IMR-90 (cell line): ENCODE measurements at regions not wholly inside any gene's neighbourhood (a gene's known extent, or its start where the extent isn't known, plus 50 kb on each side); places are given as distances from the start of the nearest gene placed in this dataset.

ENCODE experiments used
- CEBPB ChIP-seq: IDR thresholded peaks from 2 replicates; pipeline ENCODE4 v1.6.1; 2012; ENCODE audit warnings: low read depth, low read length, improper control_type of control experiment
- CTCF ChIP-seq: conservative IDR thresholded peaks from 2 replicates; pipeline ENCODE4 v1.5.1; 2012; ENCODE audit warnings: mild to moderate bottlenecking, low read depth, low read length, improper control_type of control experiment
- ELK1 ChIP-seq: fragments of 150-350 bp; IDR thresholded peaks from 2 replicates; pipeline ENCODE4 v1.6.1; 2016; ENCODE audit warnings: low read depth, mild to moderate bottlenecking, low read length, moderate library complexity, borderline replicate concordance
- MXI1 ChIP-seq: IDR thresholded peaks from 2 replicates; pipeline ENCODE4 v1.6.1; 2012; ENCODE audit warnings: low read depth, mild to moderate bottlenecking, low read length, moderate library complexity, borderline replicate concordance
- POLR2A ChIP-seq: IDR thresholded peaks from 2 replicates; pipeline ENCODE4 v1.6.1; 2012; ENCODE audit warnings: mild to moderate bottlenecking, low read depth, low read length
- RAD21 ChIP-seq: IDR thresholded peaks from 2 replicates; pipeline ENCODE4 v1.6.1; 2012; ENCODE audit warnings: low read length, improper control_type of control experiment
- RCOR1 ChIP-seq: IDR thresholded peaks from 2 replicates; pipeline ENCODE4 v1.6.1; 2012; ENCODE audit warnings: mild to moderate bottlenecking, low read length, improper control_type of control experiment; ENCODE audit not compliant: insufficient replicate concordance
- RFX5 ChIP-seq: IDR thresholded peaks from 2 replicates; pipeline ENCODE4 v1.8.0; 2012; ENCODE audit warnings: low read depth, mild to moderate bottlenecking, low read length, moderate library complexity
- USF2 ChIP-seq: fragments of 150-350 bp; IDR thresholded peaks from 2 replicates; pipeline ENCODE4 v1.6.1; 2017; ENCODE audit warnings: mild to moderate bottlenecking, antibody characterized with exemption, low read length, low read depth

- TF ChIP-seq CTCF (0 out of 2 replicates have a peak, but pooled peaks have one; percentile 10), MXI1 (no peak), ELK1 (no peak), RAD21 (no peak), USF2 (no peak), RFX5 (no peak), RCOR1 (no peak), CEBPB (no peak), POLR2A (no peak)
These were observed 1111.0 kb upstream of the SLC39A10 start for GRCh38 chr2:194545978-194546377.
